Testis (tissue), 2 donors: ENCODE measurements at regions not wholly inside any gene's neighbourhood (a gene's known extent, or its start where the extent isn't known, plus 50 kb on each side); places are given as distances from the start of the nearest gene placed in this dataset.

Experiments
- DNase-seq: peaks from one replicate; pipeline ENCODE4 v3.0.0-alpha.2; 2019
- H3K27ac ChIP-seq, 2 donors: fragments of 200-600 bp; sonication (generic); one replicate each; pipeline ENCODE4 v1.5.1; 2019
- H3K27me3 ChIP-seq: fragments of 200-600 bp; sonication (generic); one replicate; pipeline ENCODE4 v1.5.1; 2019
- H3K36me3 ChIP-seq: fragments of 200-600 bp; sonication (generic); one replicate; pipeline ENCODE4 v1.5.1; 2017; ENCODE audit warnings: low read depth; ENCODE audit errors: missing control alignments
- H3K4me1 ChIP-seq: fragments of 200-600 bp; sonication (generic); one replicate; pipeline ENCODE4 v1.5.1; 2019
- H3K4me3 ChIP-seq, 2 donors: fragments of 200-600 bp; sonication (generic); one replicate each; pipeline ENCODE4 v1.5.1; 2017 to 2019
- H3K9me3 ChIP-seq: fragments of 200-600 bp; sonication (generic); one replicate; pipeline ENCODE4 v1.5.1; 2017
- CTCF ChIP-seq, 3 experiments: fragments of 450-650 bp in 2 of 3; fragments of 200-600 bp in 1 of 3; sonication (generic) in 1 of 3; IDR thresholded peaks; one replicate each; pipeline ENCODE4 v1.5.1; 2016 to 2019; ENCODE audit warnings: antibody characterized with exemption in 3 of 3, mild to moderate bottlenecking in 2 of 3, moderate library complexity in 1 of 3
- POLR2A ChIP-seq: fragments of 450-650 bp; IDR thresholded peaks from one replicate; pipeline ENCODE4 v1.6.1; 2017; ENCODE audit warnings: antibody characterized with exemption, mild to moderate bottlenecking, moderate library complexity
- WGBS, 2 donors: methylation state at CpG; one replicate each; pipeline ENCODE4 v1.1.5; 2018; 5-methylcytosine and 5-hydroxymethylcytosine counted together
- intact Hi-C: fragments of 100-400 bp; cut with DNase I; formaldehyde crosslinking; loops from one replicate; pipeline ENCODE4 v1.15.1; 2023; ENCODE audit warnings: low total_unique reads

- Histone ChIP-seq H3K36me3 (no peaks in the 10 kb centered on the region), H3K27ac (no peak overlapping the region), H3K9me3 (no peaks in the 10 kb centered on the region), H3K4me1 (no peaks in the 10 kb centered on the region), H3K4me3 (no peak overlapping the region), H3K27me3 (no peaks in the 10 kb centered on the region)
- WGBS, 2 donors: 72 to 74% methylated on average over 3 of the region's 3 CpGs
- intact Hi-C loops: no loop called here
- no peak for DNase-seq
- no peak for TF ChIP-seq POLR2A
- no peak for TF ChIP-seq CTCF (IDR thresholded peaks at IDR 0.05)
These were observed 325.6 kb upstream of the TMEM132C start for GRCh38 chr12:127941332-127941731.

- DNase-seq: no peak
- Histone ChIP-seq H3K4me3 (no peak overlapping the region), H3K27ac (no peak overlapping the region), H3K36me3 (no peaks in the 10 kb centered on the region), H3K4me1 (no peaks in the 10 kb centered on the region), H3K9me3 (no peaks in the 10 kb centered on the region), H3K27me3 (no peaks in the 10 kb centered on the region)
- intact Hi-C loops: no loop called here
- 82 to 83% methylated on average over 3 of the region's 3 CpGs for WGBS, 2 donors
- no peak for TF ChIP-seq CTCF (IDR thresholded peaks at IDR 0.05)
- TF ChIP-seq POLR2A: no peak
These were observed 324.0 kb upstream of the TMEM132C start for GRCh38 chr12:127942981-127943380.

- H3K4me1 ChIP-seq: no peaks in the 10 kb centered on the region
- no peaks in the 10 kb centered on the region for H3K36me3 ChIP-seq
- intact Hi-C loops: no loop called here
- no peak for DNase-seq
- 69 to 73% methylated on average over 10 of the region's 10 CpGs for WGBS, 2 donors
- no peak for TF ChIP-seq CTCF (IDR thresholded peaks at IDR 0.05)
- TF ChIP-seq POLR2A: no peak
- H3K9me3 ChIP-seq: no peaks in the 10 kb centered on the region
- no peak overlapping the region for H3K4me3 ChIP-seq
- no peaks in the 10 kb centered on the region for H3K27me3 ChIP-seq
- H3K27ac ChIP-seq: no peak overlapping the region
These were observed 323.3 kb upstream of the TMEM132C start for GRCh38 chr12:127943481-127944210.

- WGBS, 2 donors: 92 to 95% methylated on average over 9 of the region's 9 CpGs
- intact Hi-C loops: no loop called here
- Histone ChIP-seq H3K36me3 (no peaks in the 10 kb centered on the region), H3K27ac (no peak overlapping the region), H3K4me1 (no peaks in the 10 kb centered on the region), H3K27me3 (no peaks in the 10 kb centered on the region), H3K9me3 (no peaks in the 10 kb centered on the region), H3K4me3 (no peak overlapping the region)
- no peak for DNase-seq
- TF ChIP-seq CTCF (IDR thresholded peaks at IDR 0.05) (no peak), POLR2A (no peak)
These were observed 322.6 kb upstream of the TMEM132C start for GRCh38 chr12:127944211-127944899.
